B cell (primary cell): ENCODE measurements at regions not wholly inside any gene's neighbourhood (a gene's known extent, or its start where the extent isn't known, plus 50 kb on each side); places are given as distances from the start of the nearest gene placed in this dataset.

ENCODE experiments used
- ATAC-seq: fragments of 200-7000 bp; cut with Tn5 transposase; one replicate; pipeline ENCODE4 v1.10.0; 2021; ENCODE audit warnings: low read depth, mild to moderate bottlenecking, moderate number of reproducible peaks, moderate library complexity
- CTCF ChIA-PET: fragments of 350-600 bp; sonication (Branson Sonifier 250); formaldehyde crosslinking; loops from one replicate; lab custom pipeline; 2021; ENCODE audit warnings: antibody characterized with exemption, inconsistent platforms; lab: Charles Lee
- POLR2A ChIA-PET: fragments of 350-600 bp; sonication (Branson Sonifier 250); formaldehyde crosslinking; loops from one replicate; lab custom pipeline; 2021; ENCODE audit warnings: antibody characterized with exemption; lab: Charles Lee
- DNase-seq: peaks from one replicate; pipeline ENCODE4 v3.0.0; 2013
- H2AFZ ChIP-seq: 2 replicates; pipeline ENCODE4 v1.6.1; 2012; ENCODE audit warnings: mild to moderate bottlenecking, low read depth, low read length; ENCODE audit not compliant: insufficient read depth, poor library complexity, severe bottlenecking
- H3K27ac ChIP-seq, 2 donors: 1 replicate in 1 of 2; 2 replicates in 1 of 2; pipeline ENCODE4 v1.5.1; 2012 to 2013; ENCODE audit warnings: low read length in 2 of 2, mild to moderate bottlenecking in 2 of 2, moderate library complexity in 1 of 2
- H3K27me3 ChIP-seq, 4 experiments: fragments of 200-600 bp in 1 of 4; sonication (generic) in 1 of 4; replicated peaks in 1 of 4; 1 replicate in 2 of 4; 2 replicates in 2 of 4; pipeline versions ENCODE4 v1.6.1 to v1.7.0; 2013 to 2016; ENCODE audit warnings: low read length in 3 of 4, mild to moderate bottlenecking in 2 of 4, mixed read lengths in 1 of 4, moderate library complexity in 1 of 4; ENCODE audit not compliant: insufficient read depth in 4 of 4, control insufficient read depth in 3 of 4; ENCODE audit errors: control extremely low read depth in 1 of 4
- H3K36me3 ChIP-seq, 2 experiments: replicated peaks in 1 of 2; 1 replicate in 1 of 2; 2 replicates in 1 of 2; pipeline versions ENCODE4 v1.6.1 to v1.7.1; 2013; ENCODE audit warnings: low read length in 1 of 2; ENCODE audit not compliant: insufficient read depth in 2 of 2, control insufficient read depth in 1 of 2; ENCODE audit errors: control extremely low read depth in 1 of 2, extremely low read depth in 1 of 2
- H3K4me1 ChIP-seq, 2 donors: fragments of 200-600 bp in 1 of 2; sonication (generic) in 1 of 2; 1 replicate in 1 of 2; 2 replicates in 1 of 2; pipeline versions ENCODE4 v1.5.1 to v1.6.1; 2013 to 2017; ENCODE audit warnings: low read length in 2 of 2; ENCODE audit not compliant: control insufficient read depth in 2 of 2, insufficient read depth in 2 of 2
- H3K4me2 ChIP-seq: replicated peaks from 2 replicates; pipeline ENCODE3; 2012; ENCODE audit warnings: mild to moderate bottlenecking, low read depth, low read length; ENCODE audit not compliant: poor library complexity, severe bottlenecking
- H3K4me3 ChIP-seq, 5 experiments: fragments of 200-600 bp in 1 of 5; sonication (generic) in 1 of 5; 1 replicate in 3 of 5; 2 replicates in 2 of 5; pipeline versions ENCODE4 v1.5.1 to v1.7.0; 2011 to 2016; ENCODE audit warnings: low read length in 4 of 5, mild to moderate bottlenecking in 4 of 5, low read depth in 2 of 5, control low read depth in 1 of 5, moderate library complexity in 1 of 5; ENCODE audit not compliant: insufficient read depth in 1 of 5; ENCODE audit errors: control extremely low read depth in 1 of 5, extremely low read depth in 1 of 5
- H3K79me2 ChIP-seq: fragments of 200-600 bp; sonication (generic); one replicate; pipeline ENCODE4 v1.6.0; 2016; ENCODE audit warnings: low read length; ENCODE audit not compliant: control insufficient read depth, insufficient read depth
- H3K9ac ChIP-seq: fragments of 200-600 bp; sonication (generic); 2 replicates; pipeline ENCODE4 v1.6.1; 2017; ENCODE audit warnings: mild to moderate bottlenecking, low read length, moderate library complexity
- H3K9me3 ChIP-seq, 3 donors: one replicate each; pipeline versions ENCODE4 v1.6.1 to v1.7.1; 2013; ENCODE audit warnings: low read length in 2 of 3; ENCODE audit not compliant: control insufficient read depth in 2 of 3, insufficient read depth in 1 of 3; ENCODE audit errors: control extremely low read depth in 1 of 3
- H4K20me1 ChIP-seq: 2 replicates; pipeline ENCODE4 v1.6.0; 2012; ENCODE audit warnings: mild to moderate bottlenecking, low read length; ENCODE audit not compliant: insufficient read depth, control insufficient read depth, poor library complexity, severe bottlenecking
- H3K27ac Mint-ChIP-seq: one replicate; pipeline ENCODE4 v1.8.0; 2021; ENCODE audit warnings: mixed read lengths
- H3K27me3 Mint-ChIP-seq: one replicate; pipeline ENCODE4 v1.8.0; 2021; ENCODE audit warnings: mixed read lengths
- H3K4me1 Mint-ChIP-seq: one replicate; pipeline ENCODE4 v1.8.0; 2021; ENCODE audit warnings: mixed read lengths
- H3K4me3 Mint-ChIP-seq: one replicate; pipeline ENCODE4 v1.8.0; 2021; ENCODE audit warnings: mixed read lengths
- H3K9me3 Mint-ChIP-seq: one replicate; pipeline ENCODE4 v1.8.0; 2022; ENCODE audit warnings: mixed read lengths; ENCODE audit not compliant: insufficient read depth
- EZH2 ChIP-seq: IDR thresholded peaks from 2 replicates; pipeline ENCODE4 v1.6.1; 2012; ENCODE audit warnings: borderline replicate concordance, low read depth, mild to moderate bottlenecking, moderate library complexity, low read length; ENCODE audit not compliant: insufficient read depth, poor library complexity, severe bottlenecking
- WGBS: methylation state at CpG from one replicate; pipeline ENCODE4 v1.1.5; 2013; ENCODE audit warnings: missing lambda C conversion rate; ENCODE audit not compliant: insufficient coverage; 5-methylcytosine and 5-hydroxymethylcytosine counted together
- intact Hi-C: fragments of 100-400 bp; cut with micrococcal nuclease; formaldehyde crosslinking; loops from one replicate; pipeline ENCODE4 v1.10.0; 2022
- TF ChIP-seq, protein P1 (sequence below): fragments of 200-600 bp; IDR thresholded peaks from one replicate; pipeline ENCODE4 v1.8.0; 2022; ENCODE audit warnings: antibody characterized with exemption, mild to moderate bottlenecking

DNA sequence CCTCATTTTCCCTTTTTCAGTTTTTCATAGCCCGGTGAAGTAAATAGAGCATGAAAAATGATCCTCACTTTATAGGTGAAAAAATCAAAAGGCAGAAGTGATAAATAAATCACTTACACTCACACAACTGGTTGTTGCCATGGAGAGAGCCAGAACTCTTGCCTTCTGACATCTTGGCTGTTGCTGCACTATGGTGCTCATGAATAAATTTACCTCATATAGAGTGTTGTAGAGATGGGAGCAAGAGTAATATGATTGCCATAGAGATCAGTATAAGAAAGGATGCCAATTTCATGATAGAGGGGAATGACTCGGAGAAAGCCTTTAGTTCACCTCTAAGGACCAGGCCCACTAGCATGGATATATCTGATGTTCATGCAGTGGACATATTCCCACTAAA, 82.5 kb upstream of the TMEM178A start:
- no peaks in the 10 kb centered on the region for H3K79me2 ChIP-seq
- H3K9me3 ChIP-seq = peaks cover 0 to 12% (median 5%) of the 10 kb centered on the region in 3 donors
- Mint-ChIP-seq H3K27me3 (peaks cover 10% of the 10 kb centered on the region), H3K27ac (no peak overlapping the region), H3K9me3 (peaks cover 9% of the 10 kb centered on the region), H3K4me3 (no peak overlapping the region), H3K4me1 (no peaks in the 10 kb centered on the region)
- H3K4me1 ChIP-seq = no peaks in the 10 kb centered on the region
- H3K36me3 ChIP-seq = no peaks in the 10 kb centered on the region
- no peak overlapping the region for H3K9ac ChIP-seq
- no peak overlapping the region for H2AFZ ChIP-seq
- H3K27me3 ChIP-seq = no peaks in the 10 kb centered on the region
- H4K20me1 ChIP-seq = no peaks in the 10 kb centered on the region
- ATAC-seq (no peak), DNase-seq (no peak)
- POLR2A ChIA-PET = no interaction called here
- H3K27ac ChIP-seq = no peak overlapping the region
- CTCF ChIA-PET = no interaction called here
- H3K4me3 ChIP-seq = no peak overlapping the region
- TF ChIP-seq EZH2 = no peak
- TF ChIP-seq, protein P1, sequence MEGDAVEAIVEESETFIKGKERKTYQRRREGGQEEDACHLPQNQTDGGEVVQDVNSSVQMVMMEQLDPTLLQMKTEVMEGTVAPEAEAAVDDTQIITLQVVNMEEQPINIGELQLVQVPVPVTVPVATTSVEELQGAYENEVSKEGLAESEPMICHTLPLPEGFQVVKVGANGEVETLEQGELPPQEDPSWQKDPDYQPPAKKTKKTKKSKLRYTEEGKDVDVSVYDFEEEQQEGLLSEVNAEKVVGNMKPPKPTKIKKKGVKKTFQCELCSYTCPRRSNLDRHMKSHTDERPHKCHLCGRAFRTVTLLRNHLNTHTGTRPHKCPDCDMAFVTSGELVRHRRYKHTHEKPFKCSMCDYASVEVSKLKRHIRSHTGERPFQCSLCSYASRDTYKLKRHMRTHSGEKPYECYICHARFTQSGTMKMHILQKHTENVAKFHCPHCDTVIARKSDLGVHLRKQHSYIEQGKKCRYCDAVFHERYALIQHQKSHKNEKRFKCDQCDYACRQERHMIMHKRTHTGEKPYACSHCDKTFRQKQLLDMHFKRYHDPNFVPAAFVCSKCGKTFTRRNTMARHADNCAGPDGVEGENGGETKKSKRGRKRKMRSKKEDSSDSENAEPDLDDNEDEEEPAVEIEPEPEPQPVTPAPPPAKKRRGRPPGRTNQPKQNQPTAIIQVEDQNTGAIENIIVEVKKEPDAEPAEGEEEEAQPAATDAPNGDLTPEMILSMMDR = no peak
- no peak overlapping the region for H3K4me2 ChIP-seq
- WGBS = no CpG with 5 or more reads among the region's 2 CpGs
- intact Hi-C loops = no loop called here

DNA sequence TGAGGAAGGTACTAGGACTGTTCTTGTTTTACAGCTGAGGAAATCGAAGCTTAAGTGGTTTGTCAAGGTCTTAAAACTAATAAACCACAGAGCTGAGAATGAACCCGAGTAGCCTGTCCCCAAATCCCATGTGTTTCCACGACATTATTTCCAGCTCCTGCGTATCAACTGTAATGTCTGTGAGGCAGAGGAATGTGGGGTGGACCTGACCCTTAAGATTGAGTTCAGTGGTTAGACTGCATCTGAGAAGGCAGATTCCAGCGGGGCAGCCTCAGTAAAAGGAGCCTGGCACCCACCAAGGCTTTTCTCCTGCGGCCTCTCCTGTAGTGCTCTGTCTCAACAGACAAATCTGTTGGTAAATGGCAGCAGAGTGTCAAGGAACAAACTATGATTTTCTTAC, 81.9 kb upstream of the TMEM178A start:
- Mint-ChIP-seq H3K4me3 (no peak overlapping the region), H3K4me1 (no peaks in the 10 kb centered on the region), H3K9me3 (peaks cover 9% of the 10 kb centered on the region), H3K27ac (no peak overlapping the region), H3K27me3 (peaks cover 10% of the 10 kb centered on the region)
- ATAC-seq (no peak), DNase-seq (no peak)
- Histone ChIP-seq H4K20me1 (no peaks in the 10 kb centered on the region), H3K79me2 (no peaks in the 10 kb centered on the region), H3K4me1 (no peaks in the 10 kb centered on the region), H3K36me3 (no peaks in the 10 kb centered on the region), H3K27ac (no peak overlapping the region), H3K4me2 (no peak overlapping the region), H3K9me3 (peaks cover 0 to 12% (median 5%) of the 10 kb centered on the region in 3 donors), H3K9ac (no peak overlapping the region), H3K4me3 (no peak overlapping the region), H3K27me3 (no peaks in the 10 kb centered on the region), H2AFZ (no peak overlapping the region)
- TF ChIP-seq EZH2 = no peak
- TF ChIP-seq, protein P1 = no peak
- ChIA-PET POLR2A (no interaction called here), CTCF (no interaction called here)
- intact Hi-C loops = no loop called here
- 80% methylated on average over 2 of the region's 6 CpGs for WGBS
